H1 (cell line): ENCODE measurements at regions not wholly inside any gene's neighbourhood (a gene's known extent, or its start where the extent isn't known, plus 50 kb on each side); places are given as distances from the start of the nearest gene placed in this dataset.

Experiments used
- CTCF ChIA-PET: fragments of 300-600 bp; sonication (Branson Sonifier 250); formaldehyde crosslinking; loops from one replicate; lab custom pipeline; 2021; ENCODE audit not compliant: partially characterized antibody; lab: Charles Lee
- POLR2A ChIA-PET: fragments of 300-600 bp; sonication (Branson Sonifier 250); formaldehyde crosslinking; loops from one replicate; lab custom pipeline; 2021; ENCODE audit warnings: inconsistent platforms; ENCODE audit not compliant: partially characterized antibody; lab: Charles Lee
- DNase-seq, 2 experiments: peaks; one replicate each; pipeline versions ENCODE4 v3.0.0 to v3.0.0-alpha.2; 2010 to 2022; ENCODE audit warnings: low spot score in 2 of 2, low read depth in 1 of 2, mixed read lengths in 1 of 2
- FAIRE-seq: peaks from 2 replicates; lab custom pipeline; 2011; peaks lifted over from hg19 to GRCh38; lab: Jason Lieb, UNC
- H2AFZ ChIP-seq: 2 replicates; pipeline ENCODE4 v1.8.1; 2012; ENCODE audit warnings: low read length, inconsistent platforms
- H2AK5ac ChIP-seq: 2 replicates; pipeline ENCODE4 v1.6.1; 2013; ENCODE audit warnings: low read depth, low read length
- H2BK120ac ChIP-seq: replicated peaks from 2 replicates; pipeline ENCODE3; 2013; ENCODE audit warnings: low read depth, low read length, inconsistent platforms
- H2BK12ac ChIP-seq: 2 replicates; pipeline ENCODE4 v1.6.1; 2013; ENCODE audit warnings: low read depth, low read length
- H2BK15ac ChIP-seq: 2 replicates; pipeline ENCODE4 v1.6.1; 2013; ENCODE audit warnings: low read length
- H2BK20ac ChIP-seq: 2 replicates; pipeline ENCODE4 v1.6.1; 2013; ENCODE audit warnings: low read length
- H2BK5ac ChIP-seq: 2 replicates; pipeline ENCODE4 v1.6.1; 2013; ENCODE audit warnings: low read depth, low read length
- H3K14ac ChIP-seq: 2 replicates; pipeline ENCODE4 v1.6.1; 2013; ENCODE audit warnings: inconsistent platforms; ENCODE audit not compliant: insufficient read length
- H3K18ac ChIP-seq: 2 replicates; pipeline ENCODE4 v1.6.1; 2013; ENCODE audit warnings: low read length; ENCODE audit errors: extremely low read depth
- H3K23ac ChIP-seq: 2 replicates; pipeline ENCODE4 v1.6.1; 2013; ENCODE audit warnings: inconsistent platforms; ENCODE audit not compliant: insufficient read length
- H3K23me2 ChIP-seq: 2 replicates; pipeline ENCODE4 v1.6.1; 2013; ENCODE audit warnings: low read depth, low read length
- H3K27ac ChIP-seq: 2 replicates; pipeline ENCODE4 v1.6.1; 2011; ENCODE audit warnings: low read depth, low read length, inconsistent platforms
- H3K27me3 ChIP-seq, 4 experiments: replicated peaks in 1 of 4; 1 replicate in 1 of 4; 2 replicates in 3 of 4; pipeline versions ENCODE4 v1.6.1 to v1.8.1; 2011 to 2013; ENCODE audit warnings: low read length in 3 of 4, mild to moderate bottlenecking in 3 of 4, inconsistent platforms in 2 of 4, mixed read lengths in 2 of 4, moderate library complexity in 1 of 4; ENCODE audit not compliant: control insufficient read depth in 3 of 4, insufficient read depth in 3 of 4; ENCODE audit errors: extremely low read depth in 1 of 4
- H3K36me3 ChIP-seq, 4 experiments: 2 replicates each; pipeline versions ENCODE4 v1.6.1 to v1.8.1; 2011 to 2013; ENCODE audit warnings: mild to moderate bottlenecking in 4 of 4, low read length in 3 of 4, moderate library complexity in 2 of 4, control low read depth in 1 of 4, inconsistent platforms in 1 of 4; ENCODE audit not compliant: insufficient read depth in 4 of 4, control insufficient read depth in 2 of 4
- H3K4ac ChIP-seq: replicated peaks from 2 replicates; pipeline ENCODE3; 2013; ENCODE audit warnings: low read length, low read depth, mixed read lengths, inconsistent platforms; ENCODE audit not compliant: insufficient read length
- H3K4me1 ChIP-seq, 4 experiments: replicated peaks in 1 of 4; 1 replicate in 1 of 4; 2 replicates in 3 of 4; pipeline versions ENCODE4 v1.6.1 to v1.8.1; 2011 to 2013; ENCODE audit warnings: low read length in 3 of 4, inconsistent platforms in 2 of 4, mixed read lengths in 1 of 4; ENCODE audit not compliant: insufficient read depth in 4 of 4, control insufficient read depth in 3 of 4
- H3K4me2 ChIP-seq, 2 experiments: 2 replicates each; pipeline versions ENCODE4 v1.6.1 to v1.8.1; 2011 to 2013; ENCODE audit warnings: low read depth in 2 of 2, low read length in 2 of 2, control low read depth in 1 of 2, inconsistent platforms in 1 of 2, mild to moderate bottlenecking in 1 of 2; ENCODE audit not compliant: insufficient read depth in 1 of 2
- H3K4me3 ChIP-seq, 4 experiments: fragments of 200-600, 300-600 bp in 1 of 4; sonication (generic), shearing (Covaris generic), sonication (Bioruptor Twin) in 1 of 4; 2 replicates each; pipeline versions ENCODE4 v1.5.1 to v1.8.1; 2011 to 2016; ENCODE audit warnings: low read length in 4 of 4, low read depth in 3 of 4, control low read depth in 2 of 4, inconsistent platforms in 2 of 4, mild to moderate bottlenecking in 2 of 4, mixed read lengths in 1 of 4, moderate library complexity in 1 of 4; ENCODE audit not compliant: insufficient read depth in 2 of 4; ENCODE audit errors: extremely low read depth in 1 of 4
- H3K56ac ChIP-seq: replicated peaks from 2 replicates; pipeline ENCODE3; 2013; ENCODE audit warnings: low read depth, mild to moderate bottlenecking, mixed read lengths, low read length, inconsistent platforms; ENCODE audit not compliant: insufficient read length
- H3K79me1 ChIP-seq: 2 replicates; pipeline ENCODE4 v1.6.1; 2013; ENCODE audit warnings: low read depth, low read length, control low read depth
- H3K79me2 ChIP-seq, 2 experiments: 2 replicates each; pipeline versions ENCODE4 v1.6.1 to v1.8.1; 2012 to 2013; ENCODE audit warnings: low read length in 2 of 2, mild to moderate bottlenecking in 2 of 2, inconsistent platforms in 1 of 2; ENCODE audit not compliant: insufficient read depth in 2 of 2, control insufficient read depth in 1 of 2
- H3K9ac ChIP-seq, 4 experiments: replicated peaks in 1 of 4; 1 replicate in 1 of 4; 2 replicates in 3 of 4; pipeline versions ENCODE4 v1.6.1 to v1.8.1; 2011 to 2013; ENCODE audit warnings: low read depth in 3 of 4, low read length in 3 of 4, control low read depth in 2 of 4, mild to moderate bottlenecking in 2 of 4, moderate library complexity in 2 of 4, inconsistent platforms in 1 of 4; ENCODE audit errors: extremely low read depth in 1 of 4
- H3K9me3 ChIP-seq, 2 experiments: 2 replicates each; pipeline versions ENCODE4 v1.6.1 to v1.8.1; 2012 to 2013; ENCODE audit warnings: mild to moderate bottlenecking in 2 of 2, moderate library complexity in 2 of 2, control low read depth in 1 of 2, inconsistent platforms in 1 of 2, low read depth in 1 of 2, low read length in 1 of 2, mixed read lengths in 1 of 2; ENCODE audit not compliant: insufficient read depth in 2 of 2
- H4K20me1 ChIP-seq, 2 experiments: replicated peaks in 1 of 2; 2 replicates each; pipeline versions ENCODE3 to v1.8.1; 2011 to 2013; ENCODE audit warnings: inconsistent platforms in 2 of 2, low read length in 2 of 2, mild to moderate bottlenecking in 1 of 2; ENCODE audit not compliant: insufficient read depth in 2 of 2, control insufficient read depth in 1 of 2
- H4K5ac ChIP-seq: 2 replicates; pipeline ENCODE4 v1.6.1; 2013; ENCODE audit warnings: low read length, low read depth, mixed read lengths, inconsistent platforms; ENCODE audit not compliant: insufficient read length
- H4K8ac ChIP-seq: 2 replicates; pipeline ENCODE4 v1.8.0; 2013; ENCODE audit warnings: mild to moderate bottlenecking, moderate library complexity, low read length, inconsistent platforms; ENCODE audit not compliant: insufficient read depth; ENCODE audit errors: extremely low read depth
- H4K91ac ChIP-seq: replicated peaks from 2 replicates; pipeline ENCODE3; 2013; ENCODE audit warnings: low read length, mixed read lengths, inconsistent platforms; ENCODE audit not compliant: insufficient read length
- EP300 ChIP-seq, 2 experiments: IDR thresholded peaks; 1 replicate in 1 of 2; 2 replicates in 1 of 2; pipeline ENCODE4 v1.6.1; 2011 to 2012; ENCODE audit warnings: low read depth in 2 of 2, low read length in 2 of 2, mild to moderate bottlenecking in 2 of 2, borderline replicate concordance in 1 of 2, inconsistent platforms in 1 of 2, moderate library complexity in 1 of 2
- RAD21 ChIP-seq, 2 experiments: IDR thresholded peaks in 1 of 2; conservative IDR thresholded peaks in 1 of 2; 2 replicates each; pipeline ENCODE4 v1.6.1; 2011; ENCODE audit warnings: low read depth in 2 of 2, low read length in 2 of 2, improper control_type of control experiment in 1 of 2, inconsistent platforms in 1 of 2, mild to moderate bottlenecking in 1 of 2, moderate library complexity in 1 of 2
- RXRA ChIP-seq: IDR thresholded peaks from 2 replicates; pipeline ENCODE4 v1.6.1; 2011; ENCODE audit warnings: low read depth, mild to moderate bottlenecking, low read length, moderate library complexity; ENCODE audit not compliant: insufficient read depth
- TAF1 ChIP-seq: IDR thresholded peaks from 2 replicates; pipeline ENCODE4 v1.6.1; 2011; ENCODE audit warnings: mild to moderate bottlenecking, low read depth, low read length
- YY1 ChIP-seq: IDR thresholded peaks from 2 replicates; pipeline ENCODE4 v1.6.1; 2011; ENCODE audit warnings: low read depth, mild to moderate bottlenecking, low read length
- ZNF274 ChIP-seq: IDR thresholded peaks from 2 replicates; pipeline ENCODE4 v1.7.0; 2012; ENCODE audit warnings: low read length, borderline replicate concordance; ENCODE audit errors: extremely low read depth
- WGBS, 2 experiments: shearing (Covaris generic) in 1 of 2; methylation state at CpG; one replicate each; pipeline versions ENCODE4 v1.1.6 to v1.1.7; 2013 to 2015; ENCODE audit warnings: low lambda C conversion rate in 2 of 2, mixed read lengths in 2 of 2, inconsistent platforms in 1 of 2, low coverage in 1 of 2, missing lambda C conversion rate in 1 of 2; ENCODE audit not compliant: insufficient replicate concordance in 2 of 2, insufficient coverage in 1 of 2, insufficient read length in 1 of 2; ENCODE audit errors: extremely low coverage in 1 of 2, missing lambda C conversion rate in 1 of 2; 5-methylcytosine and 5-hydroxymethylcytosine counted together
- TF ChIP-seq, protein P1 (sequence below), 3 experiments: IDR thresholded peaks; 1 replicate in 2 of 3; 2 replicates in 1 of 3; pipeline versions ENCODE4 v1.5.1 to v1.6.1; 2011; ENCODE audit warnings: low read length in 3 of 3, mild to moderate bottlenecking in 3 of 3, inconsistent platforms in 2 of 3, low read depth in 1 of 3, moderate library complexity in 1 of 3; ENCODE audit not compliant: insufficient read depth in 1 of 3; ENCODE audit errors: control extremely low read depth in 1 of 3

- 100% methylated on average over 5 of the region's 5 CpGs; no CpG with 5 or more reads in 1 of the 2 experiments for WGBS, 2 experiments
- FAIRE-seq, result no peak
- H3K9me3 ChIP-seq, result no peaks in the 10 kb centered on the region; a peak in 1 of 4 replicates
- TF ChIP-seq YY1 (no peak), EP300 (IDR thresholded peaks at IDR 0.05; ENCODE audit: borderline replicate concordance in 1 of 2, low read depth in 2 of 2, low read length in 2 of 2) (no peak), TAF1 (no peak), RXRA (no peak), RAD21 (IDR thresholded peaks at IDR 0.05 in 1 of 2, conservative IDR thresholded peaks at IDR 0.05 in 1 of 2; ENCODE audit: low read depth in 2 of 2, low read length in 2 of 2) (no peak), ZNF274 (no peak)
- TF ChIP-seq, protein P1, sequence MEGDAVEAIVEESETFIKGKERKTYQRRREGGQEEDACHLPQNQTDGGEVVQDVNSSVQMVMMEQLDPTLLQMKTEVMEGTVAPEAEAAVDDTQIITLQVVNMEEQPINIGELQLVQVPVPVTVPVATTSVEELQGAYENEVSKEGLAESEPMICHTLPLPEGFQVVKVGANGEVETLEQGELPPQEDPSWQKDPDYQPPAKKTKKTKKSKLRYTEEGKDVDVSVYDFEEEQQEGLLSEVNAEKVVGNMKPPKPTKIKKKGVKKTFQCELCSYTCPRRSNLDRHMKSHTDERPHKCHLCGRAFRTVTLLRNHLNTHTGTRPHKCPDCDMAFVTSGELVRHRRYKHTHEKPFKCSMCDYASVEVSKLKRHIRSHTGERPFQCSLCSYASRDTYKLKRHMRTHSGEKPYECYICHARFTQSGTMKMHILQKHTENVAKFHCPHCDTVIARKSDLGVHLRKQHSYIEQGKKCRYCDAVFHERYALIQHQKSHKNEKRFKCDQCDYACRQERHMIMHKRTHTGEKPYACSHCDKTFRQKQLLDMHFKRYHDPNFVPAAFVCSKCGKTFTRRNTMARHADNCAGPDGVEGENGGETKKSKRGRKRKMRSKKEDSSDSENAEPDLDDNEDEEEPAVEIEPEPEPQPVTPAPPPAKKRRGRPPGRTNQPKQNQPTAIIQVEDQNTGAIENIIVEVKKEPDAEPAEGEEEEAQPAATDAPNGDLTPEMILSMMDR (IDR thresholded peaks at IDR 0.05; ENCODE audit: control extremely low read depth in 1 of 3, insufficient read depth in 1 of 3, low read depth in 1 of 3, low read length in 3 of 3), result no peak
Measured at GRCh38 chr2:128751746-128752145, 433.1 kb upstream of the HS6ST1 start.

More at GRCh38 chr2:128751746-128752145, 433.1 kb upstream of the HS6ST1 start:
- no peaks in the 10 kb centered on the region for H3K27me3 ChIP-seq
- H4K20me1 ChIP-seq, result no peaks in the 10 kb centered on the region
- no peaks in the 10 kb centered on the region for H3K23me2 ChIP-seq
- no peak overlapping the region for H3K9ac ChIP-seq
- H2BK5ac ChIP-seq, result no peak overlapping the region
- no peak overlapping the region for H3K4me2 ChIP-seq
- H4K5ac ChIP-seq, result no peak overlapping the region
- no peak overlapping the region for H3K56ac ChIP-seq
- ChIA-PET POLR2A (no interaction called here), CTCF (interaction anchor here (1.9 kb wide), 1 partner anchor 46 kb away, joined by 5 read pairs; no protein-coding TSS in a partner anchor)
- no peak overlapping the region for H3K27ac ChIP-seq
- no peaks in the 10 kb centered on the region for H3K79me2 ChIP-seq
- no peaks in the 10 kb centered on the region for H3K79me1 ChIP-seq
- no peak for DNase-seq
- no peak overlapping the region for H4K91ac ChIP-seq
- H2BK120ac ChIP-seq, result no peak overlapping the region
- no peak overlapping the region for H3K23ac ChIP-seq
- no peak overlapping the region for H4K8ac ChIP-seq
- H2AFZ ChIP-seq, result no peak overlapping the region
- H2BK20ac ChIP-seq, result no peak overlapping the region
- no peak overlapping the region for H2AK5ac ChIP-seq
- no peak overlapping the region for H3K14ac ChIP-seq
- no peaks in the 10 kb centered on the region for H3K36me3 ChIP-seq
- no peak overlapping the region for H3K4ac ChIP-seq
- no peak overlapping the region for H3K4me3 ChIP-seq
- H3K4me1 ChIP-seq, result peaks cover 0 to 2% (median 0%) of the 10 kb centered on the region in 4 experiments; a peak in 1 of 7 replicates
- H2BK12ac ChIP-seq, result no peak overlapping the region
- H3K18ac ChIP-seq, result no peak overlapping the region
- no peak overlapping the region for H2BK15ac ChIP-seq
